LNCaP clone FGC (cell line): ENCODE measurements at regions not wholly inside any gene's neighbourhood (a gene's known extent, or its start where the extent isn't known, plus 50 kb on each side); places are given as distances from the start of the nearest gene placed in this dataset.

Experiments used
- DNase-seq: peaks from one replicate; pipeline ENCODE4 v3.0.0-alpha.2; 2011; ENCODE audit warnings: low read depth
- H3K4me3 ChIP-seq: 2 replicates; pipeline ENCODE4 v1.5.1; 2011; ENCODE audit warnings: mild to moderate bottlenecking, low read depth, low read length, control low read depth
- CTCF ChIP-seq: IDR thresholded peaks from 2 replicates; pipeline ENCODE4 v1.5.1; 2012; ENCODE audit warnings: mild to moderate bottlenecking; ENCODE audit not compliant: control insufficient read depth, insufficient read depth; ENCODE audit errors: extremely low read depth

- TF ChIP-seq CTCF = no peak
- H3K4me3 ChIP-seq = no peak overlapping the region
- no peak for DNase-seq
Observed at GRCh38 chr13:48804821-48805601, 151.3 kb downstream of the CYSLTR2 start.

GRCh38 chr13:48806522-48806921 lies 152.8 kb downstream of the CYSLTR2 start:
- no peak for DNase-seq

GRCh38 chr13:48808683-48809082 lies 155.0 kb downstream of the CYSLTR2 start:
- H3K4me3 ChIP-seq = no peak overlapping the region
- no peak for DNase-seq
- no peak for TF ChIP-seq CTCF

More at GRCh38 chr13:48806522-48806921, 152.8 kb downstream of the CYSLTR2 start:
- TF ChIP-seq CTCF = no peak
- H3K4me3 ChIP-seq = no peak overlapping the region

GRCh38 chr13:48810013-48810412 lies 156.3 kb downstream of the CYSLTR2 start:
- no peak overlapping the region for H3K4me3 ChIP-seq
- no peak for TF ChIP-seq CTCF
- no peak for DNase-seq

- no peak for TF ChIP-seq CTCF
- H3K4me3 ChIP-seq = no peak overlapping the region
- no peak for DNase-seq
Observed at GRCh38 chr13:48813518-48813917, 159.8 kb downstream of the CYSLTR2 start.

GRCh38 chr13:48816700-48817099 lies 159.0 kb upstream of the FNDC3A start:
- H3K4me3 ChIP-seq = no peak overlapping the region
- no peak for DNase-seq
- TF ChIP-seq CTCF = no peak

GRCh38 chr13:48817166-48817802 lies 158.4 kb upstream of the FNDC3A start:
- no peak overlapping the region for H3K4me3 ChIP-seq
- TF ChIP-seq CTCF = no peak
- no peak for DNase-seq
